Omental fat pad (tissue), 3 donors: ENCODE measurements at regions not wholly inside any gene's neighbourhood (a gene's known extent, or its start where the extent isn't known, plus 50 kb on each side); places are given as distances from the start of the nearest gene placed in this dataset.

ENCODE experiments used
- ATAC-seq: fragments of 150-250 bp; one replicate; pipeline ENCODE4 v1.9.1; 2016; ENCODE audit warnings: mild to moderate bottlenecking, moderate library complexity; ENCODE audit not compliant: low FRiP score
- DNase-seq: peaks from one replicate; pipeline ENCODE4 v3.0.0-alpha.2; 2019; ENCODE audit warnings: low spot score
- CTCF ChIP-seq, 3 donors: fragments of 450-650 bp; IDR thresholded peaks; one replicate each; pipeline ENCODE4 v1.5.1; 2016 to 2017; ENCODE audit warnings: antibody characterized with exemption in 3 of 3, mild to moderate bottlenecking in 3 of 3, moderate library complexity in 2 of 3

GRCh38 chr10:64080071-64080470, 558.9 kb downstream of the REEP3 start:
- DNase-seq: no peak
- no peak for ATAC-seq
- TF ChIP-seq CTCF (IDR thresholded peaks at IDR 0.05): no peak

GRCh38 chr10:64081947-64082482, 560.8 kb downstream of the REEP3 start:
- ATAC-seq: no peak
- no peak for DNase-seq
- TF ChIP-seq CTCF (IDR thresholded peaks at IDR 0.05): no peak

GRCh38 chr10:64086083-64086767, 565.0 kb downstream of the REEP3 start:
- DNase-seq (no peak), ATAC-seq (no peak)
- TF ChIP-seq CTCF (IDR thresholded peaks at IDR 0.05): no peak

GRCh38 chr10:64089648-64090047, 568.4 kb downstream of the REEP3 start:
- no peak for ATAC-seq
- DNase-seq: no peak
- no peak for TF ChIP-seq CTCF (IDR thresholded peaks at IDR 0.05)

GRCh38 chr10:64090865-64091264, 569.7 kb downstream of the REEP3 start:
- TF ChIP-seq CTCF (IDR thresholded peaks at IDR 0.05): no peak
- DNase-seq: no peak
- ATAC-seq: no peak

- TF ChIP-seq CTCF (IDR thresholded peaks at IDR 0.05): no peak
- ATAC-seq: no peak
- DNase-seq: no peak
These were observed 570.7 kb downstream of the REEP3 start for GRCh38 chr10:64091897-64092296.

GRCh38 chr10:64093304-64093703, 572.1 kb downstream of the REEP3 start:
- TF ChIP-seq CTCF (IDR thresholded peaks at IDR 0.05): no peak
- DNase-seq (no peak), ATAC-seq (no peak)
